DMS 273 (cell line): ENCODE measurements at regions not wholly inside any gene's neighbourhood (a gene's known extent, or its start where the extent isn't known, plus 50 kb on each side); places are given as distances from the start of the nearest gene placed in this dataset.
"Not testable (repeated sequence)": the region's sequence is repeated elsewhere in the genome, so short reads cannot be mapped to it uniquely, and the experiment has no call there.

ENCODE experiments used
- DNase-seq: peaks from one replicate; lab custom pipeline; 2025; ENCODE audit not compliant: unreplicated experiment; lab: John Stamatoyannopoulos, UW

GRCh38 chr10:61020420-61021158 is 76.6 kb upstream of the RHOBTB1 start:
- DNase-seq: no peak

GRCh38 chr10:61018146-61018545 is 74.2 kb upstream of the RHOBTB1 start:
- DNase-seq: no peak

- DNase-seq: no peak
These were observed 72.6 kb upstream of the RHOBTB1 start for GRCh38 chr10:61016630-61017029.

GRCh38 chr10:61016007-61016406 is 72.0 kb upstream of the RHOBTB1 start:
- DNase-seq: no peak

- DNase-seq: no peak
These were observed 66.9 kb upstream of the RHOBTB1 start for GRCh38 chr10:61010863-61011262.

GRCh38 chr10:61003069-61003468 is 59.1 kb upstream of the RHOBTB1 start:
- DNase-seq: not testable (repeated sequence)

- peak; percentile 20 for DNase-seq
These were observed 57.7 kb upstream of the RHOBTB1 start for GRCh38 chr10:61001731-61002122.

- DNase-seq: peak; percentile 66
These were observed 57.1 kb upstream of the RHOBTB1 start for GRCh38 chr10:61000769-61001730.

- no peak for DNase-seq
These were observed 54.9 kb upstream of the RHOBTB1 start for GRCh38 chr10:60998932-60999331.

- no peak for DNase-seq
These were observed 50.1 kb upstream of the RHOBTB1 start for GRCh38 chr10:60994128-60994527.
